IPS DF 19.7 (cell line): ENCODE measurements at regions not wholly inside any gene's neighbourhood (a gene's known extent, or its start where the extent isn't known, plus 50 kb on each side); places are given as distances from the start of the nearest gene placed in this dataset.

Source experiments
- DNase-seq: peaks from one replicate; pipeline ENCODE4 v3.0.0-alpha.2; 2013; ENCODE audit warnings: low read depth, low spot score

GRCh38 chr1:36609241-36610027, 126.7 kb upstream of the CSF3R start:
- peak; percentile 25 for DNase-seq

- no peak for DNase-seq
Measured at GRCh38 chr1:36608272-36608671, 125.6 kb upstream of the CSF3R start.

- no peak for DNase-seq
Measured at GRCh38 chr1:36607263-36607651, 124.5 kb upstream of the CSF3R start.

GRCh38 chr1:36606641-36607262, 124.0 kb upstream of the CSF3R start:
- no peak for DNase-seq

- DNase-seq = no peak
Measured at GRCh38 chr1:36605942-36606640, 123.4 kb upstream of the CSF3R start.

- DNase-seq = no peak
Measured at GRCh38 chr1:36603461-36603860, 120.7 kb upstream of the CSF3R start.

- no peak for DNase-seq
Measured at GRCh38 chr1:36602184-36602583, 119.5 kb upstream of the CSF3R start.

GRCh38 chr1:36599828-36600227, 117.1 kb upstream of the CSF3R start:
- no peak for DNase-seq

GRCh38 chr1:36597514-36597913, 114.8 kb upstream of the CSF3R start:
- DNase-seq = no peak

- no peak for DNase-seq
Measured at GRCh38 chr1:36595921-36596320, 113.2 kb upstream of the CSF3R start.

GRCh38 chr1:36595349-36595748, 112.6 kb upstream of the CSF3R start:
- DNase-seq = no peak

GRCh38 chr1:36594023-36594422, 111.3 kb upstream of the CSF3R start:
- DNase-seq = no peak

GRCh38 chr1:36591278-36591677, 108.6 kb upstream of the CSF3R start:
- no peak for DNase-seq

- no peak for DNase-seq
Measured at GRCh38 chr1:36590771-36591170, 108.1 kb upstream of the CSF3R start.

- no peak for DNase-seq
Measured at GRCh38 chr1:36590264-36590663, 107.6 kb upstream of the CSF3R start.

GRCh38 chr1:36588972-36589371, 106.3 kb upstream of the CSF3R start:
- no peak for DNase-seq

GRCh38 chr1:36585569-36586548, 103.1 kb upstream of the CSF3R start:
- DNase-seq = no peak

- DNase-seq = no peak
Measured at GRCh38 chr1:36584874-36585453, 102.3 kb upstream of the CSF3R start.

- DNase-seq = no peak
Measured at GRCh38 chr1:36583980-36584782, 101.5 kb upstream of the CSF3R start.

GRCh38 chr1:36583080-36583479, 100.4 kb upstream of the CSF3R start:
- DNase-seq = no peak
